GM18526 (cell line): ENCODE measurements at regions not wholly inside any gene's neighbourhood (a gene's known extent, or its start where the extent isn't known, plus 50 kb on each side); places are given as distances from the start of the nearest gene placed in this dataset.

Source experiments
- POLR2A ChIP-seq: IDR thresholded peaks from 3 replicates; pipeline ENCODE4 v1.6.1; 2011; ENCODE audit not compliant: insufficient read length; ENCODE audit errors: extremely low read depth

DNA sequence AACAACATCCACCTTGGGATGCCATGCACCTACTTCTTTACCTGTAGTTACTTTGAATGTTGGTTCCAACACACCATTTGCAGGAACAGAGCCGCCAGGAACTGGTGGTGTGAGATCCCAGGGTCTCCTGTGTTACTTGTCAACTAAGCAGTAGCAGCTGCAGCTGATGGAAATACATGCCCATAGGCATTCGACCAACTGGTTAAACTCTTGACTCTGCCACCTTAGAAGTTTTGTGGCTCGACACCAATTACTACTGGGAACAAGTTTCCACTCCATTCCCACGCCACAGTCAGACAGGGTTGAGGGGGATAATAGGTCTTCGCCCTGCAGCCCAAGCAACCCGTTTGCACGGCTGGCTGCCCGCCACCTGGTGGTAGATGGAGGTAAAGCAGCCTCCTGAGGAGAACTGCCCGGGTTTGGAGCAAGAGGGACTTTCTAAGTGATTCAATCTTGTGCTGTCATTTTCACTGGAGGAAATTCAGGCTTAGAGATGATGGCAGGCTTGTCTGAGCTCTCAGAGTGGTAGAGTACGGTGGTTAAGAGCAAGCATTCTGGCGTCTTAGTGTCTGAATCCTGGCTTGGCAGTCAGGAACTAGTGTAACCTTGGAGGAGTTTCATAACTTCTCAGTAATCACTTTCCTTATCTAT, 119.1 kb upstream of the TRIM2 start:
- no peak for TF ChIP-seq POLR2A

DNA sequence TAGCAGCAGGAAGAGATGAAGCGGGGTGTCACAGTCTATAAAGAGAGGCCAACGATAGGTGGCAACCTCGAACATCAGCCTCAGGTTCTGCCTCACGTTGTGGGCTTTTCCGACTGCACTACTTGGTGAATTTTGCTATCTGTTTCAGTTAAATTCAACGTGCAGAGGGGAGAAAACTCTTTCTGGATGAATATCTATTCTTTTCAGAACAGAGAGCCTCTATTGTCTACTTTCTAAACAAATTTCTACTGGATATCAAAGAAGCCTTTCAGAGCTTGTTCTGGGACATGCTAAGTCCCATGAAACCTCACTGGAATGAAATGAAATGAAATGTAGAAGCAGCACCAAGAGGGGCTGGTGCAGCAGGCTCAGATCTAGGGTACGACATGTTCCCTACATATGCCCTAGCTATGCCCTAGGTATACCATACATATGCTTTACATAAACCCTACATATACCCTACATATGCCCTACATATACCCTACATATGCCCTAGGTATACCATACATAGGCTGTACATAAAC, 116.5 kb upstream of the TRIM2 start:
- TF ChIP-seq POLR2A = no peak

DNA sequence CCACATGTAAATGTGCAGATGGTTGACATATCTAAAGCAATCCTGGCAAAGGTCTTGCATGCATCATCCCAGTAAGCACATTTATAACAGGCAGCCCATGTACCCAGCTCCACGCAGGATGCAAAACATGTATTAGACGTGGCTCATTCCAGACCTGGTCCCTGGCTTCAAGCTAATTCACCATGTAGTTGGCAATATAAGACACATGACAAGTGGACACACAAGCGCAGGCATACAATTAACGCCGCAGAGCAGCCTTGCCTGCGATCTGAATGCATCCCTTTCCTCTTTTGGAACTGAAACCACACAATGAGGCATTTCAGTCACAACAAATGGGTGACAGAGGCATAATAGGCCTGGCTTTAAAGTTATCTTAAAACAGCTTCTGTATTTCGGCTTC, 114.5 kb upstream of the TRIM2 start:
- TF ChIP-seq POLR2A = no peak

DNA sequence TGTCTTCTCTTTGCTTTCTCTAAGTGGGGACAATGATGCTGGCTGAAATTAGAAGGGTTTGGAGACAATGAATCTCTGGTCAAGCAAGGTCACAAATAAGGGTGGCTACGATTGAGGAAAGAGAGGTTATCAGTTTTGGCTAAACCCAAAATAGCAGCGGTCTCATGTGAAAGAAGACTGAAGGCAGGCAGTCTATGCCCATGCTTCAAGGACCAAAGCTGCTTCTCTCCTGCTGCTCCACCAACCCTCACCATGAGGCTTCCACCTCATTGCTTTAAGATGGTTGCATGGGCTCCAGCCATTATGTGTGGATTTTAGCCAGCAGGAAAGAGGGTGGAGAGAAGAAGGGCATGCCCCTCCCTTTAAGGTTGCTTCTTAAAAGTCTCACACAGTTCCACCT, 114.1 kb upstream of the TRIM2 start:
- no peak for TF ChIP-seq POLR2A

DNA sequence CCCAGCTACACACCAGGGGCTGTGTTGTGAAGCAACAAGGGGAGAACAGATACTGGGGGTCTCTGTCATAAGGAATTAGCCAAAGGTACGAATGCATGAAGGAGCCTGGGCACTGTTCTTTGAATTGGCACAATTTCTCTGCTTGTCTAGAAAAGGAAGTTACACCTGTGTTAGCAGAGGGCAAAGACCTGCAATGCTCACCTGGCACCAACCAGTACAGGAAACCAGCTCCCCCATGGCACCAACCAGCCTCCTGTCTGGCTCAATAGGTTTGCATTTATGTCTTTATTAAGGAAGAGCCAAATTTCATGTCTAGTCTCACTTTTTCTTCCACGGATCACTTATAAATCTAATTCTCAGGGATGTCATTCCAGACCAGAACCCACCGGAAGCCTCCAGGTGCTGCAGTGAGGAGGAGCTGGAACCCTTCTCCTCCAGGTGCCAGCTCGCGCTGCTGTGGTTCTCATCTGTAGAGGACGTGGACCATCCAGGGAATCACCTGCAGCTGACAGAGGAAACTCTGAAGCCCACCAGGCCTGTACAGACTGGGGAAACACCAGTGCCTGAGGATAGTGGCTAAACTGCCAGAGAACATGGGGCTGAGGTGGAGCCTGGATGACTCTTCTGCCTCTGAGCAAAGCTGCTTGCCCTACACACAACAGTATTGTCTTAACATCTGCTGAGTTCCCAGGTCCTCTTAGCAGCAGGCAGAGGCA, 113.4 kb upstream of the TRIM2 start:
- no peak for TF ChIP-seq POLR2A

DNA sequence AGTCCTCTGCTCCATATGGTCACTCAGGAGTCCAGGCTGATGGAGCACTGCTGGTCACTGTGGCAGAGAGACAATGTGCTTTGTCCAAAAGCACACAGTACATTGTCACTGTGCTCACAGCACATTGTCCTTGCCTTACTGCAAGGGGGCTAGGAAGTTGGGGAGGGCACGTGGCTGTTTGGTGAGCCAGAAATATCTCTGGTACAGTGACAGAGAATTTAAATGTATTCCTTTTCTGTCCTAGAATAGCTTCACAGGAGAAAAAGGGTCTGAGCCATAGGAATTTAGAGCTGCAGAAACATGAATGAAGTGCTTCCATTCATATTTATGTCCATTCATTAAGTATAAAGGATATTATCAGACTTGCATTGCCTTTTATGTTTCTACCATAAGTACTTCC, 110.8 kb upstream of the TRIM2 start:
- TF ChIP-seq POLR2A = no peak

DNA sequence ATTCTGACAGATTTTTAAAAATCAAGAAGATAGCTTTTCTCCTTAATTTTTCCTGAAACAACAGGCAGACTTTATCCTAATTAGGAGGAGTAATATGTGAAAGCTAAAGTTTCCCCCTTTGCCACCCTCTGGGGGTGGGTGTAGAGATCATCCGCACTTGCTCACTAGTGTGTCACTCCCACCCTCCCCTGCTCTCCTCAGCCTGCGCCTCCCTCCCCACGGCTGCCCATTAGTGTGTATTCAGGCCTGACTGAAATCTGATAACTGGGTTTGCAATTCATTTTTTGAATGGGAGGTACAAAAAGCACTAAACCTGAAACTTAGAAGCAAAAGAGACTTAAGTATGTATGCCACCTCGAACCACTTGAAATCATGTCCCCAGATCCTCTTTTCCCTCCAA, 110.4 kb upstream of the TRIM2 start:
- TF ChIP-seq POLR2A = no peak

DNA sequence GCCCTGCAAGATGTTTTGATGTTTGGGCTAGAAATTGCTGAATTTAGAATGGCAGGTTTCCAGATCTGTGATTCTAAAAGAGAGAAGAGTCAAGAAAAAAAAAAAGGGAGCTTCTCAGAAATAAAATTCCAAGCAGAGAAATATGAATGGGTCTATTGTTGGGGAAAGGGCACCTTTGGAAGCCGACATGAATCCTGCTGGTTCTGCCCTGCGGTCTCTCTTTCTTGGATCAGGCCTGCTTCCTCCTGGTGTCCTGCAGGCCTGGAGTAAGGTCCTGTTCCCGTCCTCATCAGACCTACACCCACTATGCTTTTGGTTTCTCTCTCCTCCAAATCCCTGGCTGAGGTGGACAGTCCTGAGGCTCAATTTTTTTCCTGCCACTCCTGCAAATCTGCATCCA, 109.8 kb upstream of the TRIM2 start:
- TF ChIP-seq POLR2A = no peak

DNA sequence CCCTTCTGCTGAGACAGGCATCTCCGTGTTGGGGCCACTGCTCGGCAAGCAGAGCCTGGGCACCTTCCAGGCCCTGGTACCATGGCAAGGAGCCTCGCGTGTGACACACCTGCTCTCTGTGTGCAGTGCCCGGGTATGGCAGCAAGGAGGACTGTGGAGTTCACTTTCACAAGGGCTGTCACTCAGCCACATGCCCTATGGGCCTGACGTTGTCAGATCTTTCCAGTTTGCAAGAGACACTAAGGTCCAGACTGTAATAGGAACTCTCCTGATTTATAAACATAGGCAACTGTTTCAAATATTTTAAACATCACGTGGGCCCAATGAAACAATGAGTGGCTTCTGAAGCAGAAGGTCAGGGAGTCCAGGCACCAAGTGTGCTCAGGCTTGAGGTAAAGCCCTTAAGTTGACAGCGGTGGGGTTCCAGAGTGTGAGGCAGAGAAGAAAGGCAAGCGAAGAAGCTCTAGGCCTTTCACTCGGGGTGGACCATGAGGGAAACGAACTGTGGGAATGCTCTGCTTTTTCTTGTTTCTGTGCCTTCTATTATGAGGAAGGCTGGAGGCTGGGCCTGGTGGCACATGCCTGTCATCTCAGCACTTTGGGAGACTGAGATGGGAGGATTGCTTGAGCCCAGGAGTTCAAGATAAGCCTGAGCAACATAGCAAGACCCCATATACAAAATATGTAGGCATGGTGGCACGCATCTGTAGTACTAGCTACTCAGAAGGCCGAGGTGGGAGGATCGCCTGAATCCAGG, 108.6 kb upstream of the TRIM2 start:
- TF ChIP-seq POLR2A = no peak

DNA sequence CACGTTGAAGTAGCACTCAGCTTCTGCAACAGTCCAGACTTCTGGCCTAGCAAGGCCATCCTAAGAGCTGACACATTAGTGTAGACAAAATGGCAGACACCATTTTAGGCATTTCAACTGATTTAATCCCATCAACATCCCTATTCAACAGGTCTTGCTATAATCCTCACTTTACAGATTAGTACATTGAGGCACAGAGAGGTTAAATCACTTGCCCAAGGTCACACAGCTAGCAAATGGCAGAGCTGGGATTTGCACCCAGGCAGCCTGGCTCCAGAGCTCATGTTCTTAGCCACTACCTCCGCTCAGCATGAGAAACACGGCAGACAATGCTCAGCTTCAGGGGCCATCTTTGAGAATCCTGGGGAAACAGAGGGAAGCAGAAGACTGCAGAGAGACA, 107.9 kb upstream of the TRIM2 start:
- no peak for TF ChIP-seq POLR2A

DNA sequence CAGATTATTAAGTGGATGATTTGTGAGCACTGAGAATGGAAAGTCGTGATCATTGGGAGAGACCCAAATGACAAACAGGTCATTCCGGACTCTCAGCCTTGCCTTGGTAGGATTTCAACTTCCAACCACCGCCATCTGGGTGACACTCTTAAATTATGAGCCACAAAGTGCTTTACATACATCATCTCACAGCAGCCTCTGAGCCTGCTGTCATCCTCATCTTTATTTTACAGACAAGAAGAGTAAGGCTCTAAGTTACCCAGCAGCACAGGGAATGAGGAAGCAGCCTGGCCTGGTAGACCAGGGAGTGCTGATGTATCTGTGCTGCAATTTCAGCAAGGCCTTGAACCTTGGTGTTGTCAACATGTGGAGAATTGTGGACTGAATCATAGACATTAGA, 105.8 kb upstream of the TRIM2 start:
- TF ChIP-seq POLR2A = no peak

DNA sequence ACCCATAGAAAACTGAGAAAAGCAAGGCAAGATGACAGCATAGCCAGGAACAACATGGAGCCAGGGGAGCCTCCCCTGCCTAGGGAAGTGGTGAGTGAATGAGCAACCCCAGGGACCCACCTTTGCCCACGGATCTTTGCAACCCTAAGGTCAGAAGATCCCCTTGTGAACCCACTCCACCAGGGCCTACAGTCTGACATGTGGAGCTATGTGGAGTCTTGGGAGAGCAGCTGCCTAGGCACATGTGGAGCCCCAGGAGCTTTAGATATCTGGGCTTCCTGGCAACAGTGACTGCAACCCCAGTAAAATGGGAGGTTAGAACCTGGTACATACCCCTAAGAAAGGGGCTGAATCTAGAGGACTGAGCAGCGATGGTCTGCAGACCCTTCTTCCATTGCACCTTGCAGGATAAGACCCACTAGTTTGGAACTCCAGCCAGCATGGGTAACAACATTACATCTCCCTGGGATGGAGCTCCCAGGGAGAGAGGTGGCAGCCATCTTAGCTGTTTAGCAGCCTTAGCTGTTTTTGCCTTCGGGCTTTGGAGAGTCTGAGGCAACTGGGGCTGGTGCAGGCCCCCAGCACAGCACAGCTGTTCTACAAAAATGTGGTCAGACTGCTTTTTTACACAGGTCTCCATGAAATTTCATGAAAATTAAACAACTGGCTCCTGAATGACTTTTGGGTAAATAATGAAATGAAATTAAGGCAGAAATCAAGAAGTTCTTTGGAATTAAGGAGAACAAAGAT, 104.7 kb upstream of the TRIM2 start:
- no peak for TF ChIP-seq POLR2A

DNA sequence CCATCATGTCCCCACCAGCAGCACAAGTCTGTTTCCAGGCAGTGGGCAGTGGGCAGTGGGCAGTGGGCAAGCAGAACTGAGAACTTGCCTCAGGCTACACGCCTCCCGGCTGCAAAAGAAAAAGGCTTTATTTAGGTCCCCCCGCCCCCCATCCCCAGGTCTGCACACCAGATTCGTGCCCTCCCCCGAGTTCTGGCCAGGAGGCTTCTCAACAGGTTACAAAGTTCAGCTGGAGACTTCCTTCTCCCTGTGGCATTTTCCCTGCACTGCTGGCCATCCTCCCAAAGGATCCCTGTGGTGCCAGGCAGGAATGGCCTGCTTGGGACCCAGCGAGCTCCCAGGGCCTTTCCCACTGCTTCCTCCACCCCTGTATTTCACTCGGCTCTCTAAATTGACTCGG, 97.0 kb upstream of the TRIM2 start:
- TF ChIP-seq POLR2A = no peak

DNA sequence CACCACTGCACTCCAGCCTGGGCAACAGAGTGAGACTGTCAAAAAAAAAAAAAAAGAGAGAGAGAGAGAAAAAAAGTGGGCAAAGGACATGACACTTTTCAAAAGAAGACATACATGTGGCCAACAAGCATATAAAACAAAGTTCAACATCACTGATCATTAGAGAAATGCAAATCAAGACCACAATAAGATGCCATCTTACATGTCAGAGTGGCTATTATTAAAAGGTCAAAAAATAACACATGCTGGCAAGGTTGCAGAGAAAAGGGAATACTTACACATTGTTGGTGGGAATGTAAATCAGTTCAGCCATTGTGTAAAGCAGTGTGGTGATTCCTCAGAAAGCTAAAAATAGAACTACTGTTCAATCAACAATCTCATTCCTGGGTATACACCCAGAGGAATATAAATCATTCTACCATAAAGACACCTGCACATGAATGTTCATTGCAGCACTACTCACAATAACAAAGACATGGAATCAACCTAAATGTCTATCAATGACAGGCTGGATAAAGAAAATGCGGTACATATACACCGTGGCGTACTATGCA, 94.9 kb upstream of the TRIM2 start:
- TF ChIP-seq POLR2A = no peak

DNA sequence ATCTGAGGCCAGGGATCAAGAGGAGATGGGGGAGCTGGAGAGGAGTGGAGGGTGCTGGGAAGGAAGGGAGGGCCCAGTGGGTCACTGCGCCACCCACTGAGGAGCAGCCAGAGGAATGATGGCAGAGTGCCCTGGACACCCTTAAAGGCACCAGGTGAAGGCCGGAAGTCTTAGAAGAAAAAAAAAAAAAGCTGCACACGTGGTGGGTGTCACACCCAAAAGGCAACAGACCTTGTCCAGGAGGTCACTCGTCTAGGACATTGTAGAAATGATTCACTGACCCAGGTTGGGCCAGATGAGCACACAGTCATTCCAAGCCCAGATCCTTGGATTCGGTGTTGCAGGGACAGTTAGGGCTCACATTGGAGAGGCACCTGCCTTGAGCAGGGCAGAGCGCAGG, 93.5 kb upstream of the TRIM2 start:
- TF ChIP-seq POLR2A = no peak

DNA sequence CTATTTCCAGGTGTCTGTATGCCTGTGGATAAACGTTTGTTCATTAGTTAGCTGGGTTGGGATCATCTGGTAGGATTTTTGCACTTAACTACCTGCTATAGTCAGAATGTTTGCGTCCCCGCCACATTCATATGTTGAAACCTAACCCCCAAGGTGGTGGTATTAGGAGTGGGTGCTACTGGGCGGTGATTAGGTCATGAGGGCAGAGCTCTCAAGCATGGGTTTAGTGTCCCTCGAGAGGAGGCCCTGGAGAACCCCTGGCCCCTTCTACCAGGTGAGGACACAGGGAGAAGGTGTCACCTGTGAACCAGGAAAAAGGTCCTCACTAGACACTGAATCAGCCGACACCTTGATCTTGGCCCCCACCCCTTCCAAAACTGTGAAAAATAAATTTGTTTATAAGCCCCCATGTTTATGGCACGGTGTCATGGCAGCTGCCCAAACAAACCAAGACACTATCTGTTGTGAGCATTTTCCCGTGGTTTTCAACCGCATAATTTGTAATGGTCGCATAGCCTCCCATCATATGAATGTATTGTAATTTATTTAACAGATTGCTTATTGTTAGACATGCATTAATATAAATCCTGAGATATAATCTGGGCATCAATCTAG, 92.7 kb upstream of the TRIM2 start:
- no peak for TF ChIP-seq POLR2A
